ENCODE measurements at regions not wholly inside any gene's neighbourhood (a gene's known extent, or its start where the extent isn't known, plus 50 kb on each side); places are given as distances from the start of the nearest gene placed in this dataset.

DNA sequence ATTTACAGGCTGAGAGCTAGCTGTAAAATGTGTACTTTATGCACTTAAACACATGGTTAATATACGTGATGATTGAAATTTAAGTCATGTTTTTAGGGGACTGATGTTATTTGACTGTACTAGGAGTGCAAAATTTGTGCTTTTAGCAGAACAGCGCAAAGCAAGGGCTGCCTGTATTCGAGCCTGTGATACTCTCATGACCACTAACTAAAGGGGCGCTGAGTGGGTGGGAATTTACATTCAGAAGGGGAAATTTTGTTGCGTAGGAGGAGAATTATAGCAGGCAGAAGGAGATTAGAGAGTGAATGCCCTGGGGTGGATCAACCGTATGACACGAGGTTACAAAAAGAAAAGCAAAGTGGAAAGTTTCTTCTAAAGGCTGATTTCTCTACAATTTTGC lies 271.8 kb upstream of the HTR2A start:
- H3K36me3 ChIP-seq (replicated peaks; ENCODE audit: insufficient read depth, low read depth) = no peaks in the 10 kb centered on the region
- H3K9me2 ChIP-seq (replicated peaks; ENCODE audit: insufficient read depth) = no peaks in the 10 kb centered on the region
- no peak overlapping the region for H3K27ac ChIP-seq
- H3K27me3 ChIP-seq = no peaks in the 10 kb centered on the region
- H3K9me3 ChIP-seq (ENCODE audit: low read depth) = no peaks in the 10 kb centered on the region
- no peak for TF ChIP-seq EZH2phosphoT487 (IDR thresholded peaks at IDR 0.05; ENCODE audit: low read depth, severe bottlenecking, unreplicated experiment)
- no peak for TF ChIP-seq EZH2 (IDR thresholded peaks at IDR 0.05; ENCODE audit: borderline replicate concordance)
- TF ChIP-seq, protein P1, sequence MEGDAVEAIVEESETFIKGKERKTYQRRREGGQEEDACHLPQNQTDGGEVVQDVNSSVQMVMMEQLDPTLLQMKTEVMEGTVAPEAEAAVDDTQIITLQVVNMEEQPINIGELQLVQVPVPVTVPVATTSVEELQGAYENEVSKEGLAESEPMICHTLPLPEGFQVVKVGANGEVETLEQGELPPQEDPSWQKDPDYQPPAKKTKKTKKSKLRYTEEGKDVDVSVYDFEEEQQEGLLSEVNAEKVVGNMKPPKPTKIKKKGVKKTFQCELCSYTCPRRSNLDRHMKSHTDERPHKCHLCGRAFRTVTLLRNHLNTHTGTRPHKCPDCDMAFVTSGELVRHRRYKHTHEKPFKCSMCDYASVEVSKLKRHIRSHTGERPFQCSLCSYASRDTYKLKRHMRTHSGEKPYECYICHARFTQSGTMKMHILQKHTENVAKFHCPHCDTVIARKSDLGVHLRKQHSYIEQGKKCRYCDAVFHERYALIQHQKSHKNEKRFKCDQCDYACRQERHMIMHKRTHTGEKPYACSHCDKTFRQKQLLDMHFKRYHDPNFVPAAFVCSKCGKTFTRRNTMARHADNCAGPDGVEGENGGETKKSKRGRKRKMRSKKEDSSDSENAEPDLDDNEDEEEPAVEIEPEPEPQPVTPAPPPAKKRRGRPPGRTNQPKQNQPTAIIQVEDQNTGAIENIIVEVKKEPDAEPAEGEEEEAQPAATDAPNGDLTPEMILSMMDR (IDR thresholded peaks at IDR 0.05; ENCODE audit: poor library complexity) = no peak
- H4K20me1 ChIP-seq (ENCODE audit: insufficient read depth, poor library complexity, severe bottlenecking) = no peaks in the 10 kb centered on the region
- peak overlapping the region; percentile 56 for H3K4me2 ChIP-seq
- WGBS (ENCODE audit: low lambda C conversion rate, missing lambda C conversion rate) = 50% methylated on average over 7 of the region's 7 CpGs
- H3K4me1 ChIP-seq (ENCODE audit: insufficient read depth) = no peaks in the 10 kb centered on the region
- H3K79me2 ChIP-seq = no peaks in the 10 kb centered on the region
- H3K4me3 ChIP-seq = no peak overlapping the region
- H2AFZ ChIP-seq = no peak overlapping the region
- no peak for DNase-seq (ENCODE audit: low spot score)

DNA sequence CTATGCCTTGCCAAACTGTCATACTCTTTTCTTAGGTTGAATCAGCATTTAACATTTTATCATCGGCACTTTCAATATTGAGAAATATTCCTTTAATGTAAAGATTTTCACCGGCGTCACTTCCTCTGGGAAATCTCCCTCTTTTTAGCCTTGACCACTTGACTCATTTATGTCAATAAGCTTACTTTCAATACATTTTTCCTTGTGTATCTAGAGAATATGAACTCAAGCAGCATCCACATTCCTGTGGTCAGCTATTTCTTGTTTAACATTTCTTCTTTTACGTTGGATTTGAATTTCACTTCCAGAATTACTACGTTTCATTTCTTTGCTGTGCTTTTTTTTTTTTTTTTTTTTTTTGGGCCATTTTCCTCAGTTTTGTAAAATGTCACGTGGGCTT lies 271.2 kb upstream of the HTR2A start:
- no peak for DNase-seq (ENCODE audit: low spot score)
- Histone ChIP-seq H3K79me2 (no peaks in the 10 kb centered on the region), H3K9me2 (replicated peaks; ENCODE audit: insufficient read depth) (no peaks in the 10 kb centered on the region), H3K36me3 (replicated peaks; ENCODE audit: insufficient read depth, low read depth) (no peaks in the 10 kb centered on the region), H3K27ac (no peak overlapping the region), H3K4me1 (ENCODE audit: insufficient read depth) (no peaks in the 10 kb centered on the region), H3K27me3 (no peaks in the 10 kb centered on the region), H4K20me1 (ENCODE audit: insufficient read depth, poor library complexity, severe bottlenecking) (no peaks in the 10 kb centered on the region), H2AFZ (no peak overlapping the region), H3K4me2 (peak overlapping the region; percentile 56), H3K4me3 (no peak overlapping the region), H3K9me3 (ENCODE audit: low read depth) (no peaks in the 10 kb centered on the region)
- WGBS (ENCODE audit: low lambda C conversion rate, missing lambda C conversion rate) = 48% methylated on average over 6 of the region's 6 CpGs
- TF ChIP-seq, protein P1 (IDR thresholded peaks at IDR 0.05; ENCODE audit: poor library complexity) = no peak

DNA sequence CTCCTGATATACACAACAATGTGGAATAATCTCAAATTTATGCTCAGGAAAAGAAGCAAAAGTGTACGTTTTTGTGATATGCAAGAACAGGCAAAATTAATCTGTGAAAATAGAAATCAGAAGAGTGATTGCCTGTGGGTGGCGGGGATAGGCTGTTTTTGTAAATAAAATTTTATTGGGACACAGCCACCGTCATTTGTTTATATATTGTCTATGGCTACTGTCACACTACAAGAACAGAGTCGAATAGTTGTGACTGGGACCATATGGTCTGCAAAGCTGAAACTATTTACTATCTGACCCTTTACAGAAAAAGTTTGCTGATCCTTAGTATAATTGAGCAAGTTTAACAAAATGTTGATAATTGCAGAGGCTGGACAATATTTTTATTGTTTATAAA lies 269.5 kb upstream of the HTR2A start:
- H3K79me2 ChIP-seq = no peaks in the 10 kb centered on the region
- no peaks in the 10 kb centered on the region for H3K9me3 ChIP-seq (ENCODE audit: low read depth)
- 54% methylated on average over 4 of the region's 4 CpGs for WGBS (ENCODE audit: low lambda C conversion rate, missing lambda C conversion rate)
- no peak for DNase-seq (ENCODE audit: low spot score)
- H3K36me3 ChIP-seq (replicated peaks; ENCODE audit: insufficient read depth, low read depth) = no peaks in the 10 kb centered on the region
- H3K4me3 ChIP-seq = no peak overlapping the region
- H3K27ac ChIP-seq = no peak overlapping the region
- H3K4me1 ChIP-seq (ENCODE audit: insufficient read depth) = no peaks in the 10 kb centered on the region
- H3K4me2 ChIP-seq = no peak overlapping the region
- no peaks in the 10 kb centered on the region for H3K27me3 ChIP-seq
- TF ChIP-seq EZH2 (IDR thresholded peaks at IDR 0.05; ENCODE audit: borderline replicate concordance) (no peak), EZH2phosphoT487 (IDR thresholded peaks at IDR 0.05; ENCODE audit: low read depth, severe bottlenecking, unreplicated experiment) (no peak)
- TF ChIP-seq, protein P1 (IDR thresholded peaks at IDR 0.05; ENCODE audit: poor library complexity) = no peak
- H2AFZ ChIP-seq = no peak overlapping the region
- no peaks in the 10 kb centered on the region for H4K20me1 ChIP-seq (ENCODE audit: insufficient read depth, poor library complexity, severe bottlenecking)
- no peaks in the 10 kb centered on the region for H3K9me2 ChIP-seq (replicated peaks; ENCODE audit: insufficient read depth)

All from hepatocyte (in vitro differentiated cells).